ENCODE measurements at regions not wholly inside any gene's neighbourhood (a gene's known extent, or its start where the extent isn't known, plus 50 kb on each side); places are given as distances from the start of the nearest gene placed in this dataset.

DNA sequence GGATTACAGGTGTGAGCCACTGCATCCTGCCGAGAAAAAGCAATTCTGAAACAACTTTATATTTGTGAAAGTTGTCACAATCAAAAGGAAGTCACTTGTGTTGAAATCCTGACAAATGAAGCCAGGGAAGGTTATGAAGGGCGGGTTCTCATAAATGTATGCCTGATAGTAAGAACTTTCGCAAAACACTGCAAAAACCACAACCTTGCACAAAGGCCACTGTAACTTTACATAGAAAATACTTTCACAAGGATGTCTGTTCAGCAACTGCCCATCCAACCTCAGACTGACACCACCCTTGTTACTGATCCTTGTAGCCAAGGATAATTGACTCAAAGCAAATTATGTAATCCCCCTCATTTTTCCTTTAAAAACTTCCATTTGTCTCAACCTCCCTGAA, 90.6 kb downstream of the SLC4A3 start:
- no peaks in the 10 kb centered on the region for H3K27me3 ChIP-seq (ENCODE audit: insufficient read depth, low read depth, low read length)
- no peaks in the 10 kb centered on the region for H3F3A ChIP-seq (ENCODE audit: insufficient read depth, low read length, poor library complexity, severe bottlenecking)
- no peaks in the 10 kb centered on the region for H4K20me1 ChIP-seq (ENCODE audit: insufficient read depth)
- H3K79me2 ChIP-seq (replicated peaks; ENCODE audit: insufficient read depth, low read length): no peaks in the 10 kb centered on the region
- H3K9ac ChIP-seq (ENCODE audit: low read length): no peak overlapping the region
- TF ChIP-seq TAF1 (IDR thresholded peaks at IDR 0.05; ENCODE audit: low read depth): no peak
- TF ChIP-seq, protein P1, sequence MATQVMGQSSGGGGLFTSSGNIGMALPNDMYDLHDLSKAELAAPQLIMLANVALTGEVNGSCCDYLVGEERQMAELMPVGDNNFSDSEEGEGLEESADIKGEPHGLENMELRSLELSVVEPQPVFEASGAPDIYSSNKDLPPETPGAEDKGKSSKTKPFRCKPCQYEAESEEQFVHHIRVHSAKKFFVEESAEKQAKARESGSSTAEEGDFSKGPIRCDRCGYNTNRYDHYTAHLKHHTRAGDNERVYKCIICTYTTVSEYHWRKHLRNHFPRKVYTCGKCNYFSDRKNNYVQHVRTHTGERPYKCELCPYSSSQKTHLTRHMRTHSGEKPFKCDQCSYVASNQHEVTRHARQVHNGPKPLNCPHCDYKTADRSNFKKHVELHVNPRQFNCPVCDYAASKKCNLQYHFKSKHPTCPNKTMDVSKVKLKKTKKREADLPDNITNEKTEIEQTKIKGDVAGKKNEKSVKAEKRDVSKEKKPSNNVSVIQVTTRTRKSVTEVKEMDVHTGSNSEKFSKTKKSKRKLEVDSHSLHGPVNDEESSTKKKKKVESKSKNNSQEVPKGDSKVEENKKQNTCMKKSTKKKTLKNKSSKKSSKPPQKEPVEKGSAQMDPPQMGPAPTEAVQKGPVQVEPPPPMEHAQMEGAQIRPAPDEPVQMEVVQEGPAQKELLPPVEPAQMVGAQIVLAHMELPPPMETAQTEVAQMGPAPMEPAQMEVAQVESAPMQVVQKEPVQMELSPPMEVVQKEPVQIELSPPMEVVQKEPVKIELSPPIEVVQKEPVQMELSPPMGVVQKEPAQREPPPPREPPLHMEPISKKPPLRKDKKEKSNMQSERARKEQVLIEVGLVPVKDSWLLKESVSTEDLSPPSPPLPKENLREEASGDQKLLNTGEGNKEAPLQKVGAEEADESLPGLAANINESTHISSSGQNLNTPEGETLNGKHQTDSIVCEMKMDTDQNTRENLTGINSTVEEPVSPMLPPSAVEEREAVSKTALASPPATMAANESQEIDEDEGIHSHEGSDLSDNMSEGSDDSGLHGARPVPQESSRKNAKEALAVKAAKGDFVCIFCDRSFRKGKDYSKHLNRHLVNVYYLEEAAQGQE (IDR thresholded peaks at IDR 0.05; ENCODE audit: borderline replicate concordance): no peak
- no peak for TF ChIP-seq EZH2 (IDR thresholded peaks at IDR 0.05; ENCODE audit: borderline replicate concordance, insufficient read depth, low read length, poor library complexity, severe bottlenecking)
- TF ChIP-seq POLR2AphosphoS5 (IDR thresholded peaks at IDR 0.05): no peak
- TF ChIP-seq EP300 (conservative IDR thresholded peaks at IDR 0.05; ENCODE audit: poor library complexity, severe bottlenecking): no peak
- TF ChIP-seq RAD21 (conservative IDR thresholded peaks at IDR 0.05): no peak
- no peak for TF ChIP-seq SMC3 (conservative IDR thresholded peaks at IDR 0.05; ENCODE audit: poor library complexity)
- no peak for TF ChIP-seq MXI1 (conservative IDR thresholded peaks at IDR 0.05; ENCODE audit: poor library complexity, severe bottlenecking)
- TF ChIP-seq, protein P2, sequence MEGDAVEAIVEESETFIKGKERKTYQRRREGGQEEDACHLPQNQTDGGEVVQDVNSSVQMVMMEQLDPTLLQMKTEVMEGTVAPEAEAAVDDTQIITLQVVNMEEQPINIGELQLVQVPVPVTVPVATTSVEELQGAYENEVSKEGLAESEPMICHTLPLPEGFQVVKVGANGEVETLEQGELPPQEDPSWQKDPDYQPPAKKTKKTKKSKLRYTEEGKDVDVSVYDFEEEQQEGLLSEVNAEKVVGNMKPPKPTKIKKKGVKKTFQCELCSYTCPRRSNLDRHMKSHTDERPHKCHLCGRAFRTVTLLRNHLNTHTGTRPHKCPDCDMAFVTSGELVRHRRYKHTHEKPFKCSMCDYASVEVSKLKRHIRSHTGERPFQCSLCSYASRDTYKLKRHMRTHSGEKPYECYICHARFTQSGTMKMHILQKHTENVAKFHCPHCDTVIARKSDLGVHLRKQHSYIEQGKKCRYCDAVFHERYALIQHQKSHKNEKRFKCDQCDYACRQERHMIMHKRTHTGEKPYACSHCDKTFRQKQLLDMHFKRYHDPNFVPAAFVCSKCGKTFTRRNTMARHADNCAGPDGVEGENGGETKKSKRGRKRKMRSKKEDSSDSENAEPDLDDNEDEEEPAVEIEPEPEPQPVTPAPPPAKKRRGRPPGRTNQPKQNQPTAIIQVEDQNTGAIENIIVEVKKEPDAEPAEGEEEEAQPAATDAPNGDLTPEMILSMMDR (IDR thresholded peaks at IDR 0.05; ENCODE audit: poor library complexity, severe bottlenecking): no peak
- H3K4me3 ChIP-seq (ENCODE audit: low read length): no peak overlapping the region
- no peak overlapping the region for H3K27ac ChIP-seq (ENCODE audit: low read length)
- no peaks in the 10 kb centered on the region for H3K9me2 ChIP-seq (ENCODE audit: insufficient read depth, low read length)
- no peak overlapping the region for H2AFZ ChIP-seq (ENCODE audit: low read depth, low read length)
- no peaks in the 10 kb centered on the region for H3K9me3 ChIP-seq (ENCODE audit: low read length)
- H3K4me2 ChIP-seq (ENCODE audit: low read length): no peak overlapping the region
- no peaks in the 10 kb centered on the region for H3K36me3 ChIP-seq (ENCODE audit: insufficient read depth, low read length)

DNA sequence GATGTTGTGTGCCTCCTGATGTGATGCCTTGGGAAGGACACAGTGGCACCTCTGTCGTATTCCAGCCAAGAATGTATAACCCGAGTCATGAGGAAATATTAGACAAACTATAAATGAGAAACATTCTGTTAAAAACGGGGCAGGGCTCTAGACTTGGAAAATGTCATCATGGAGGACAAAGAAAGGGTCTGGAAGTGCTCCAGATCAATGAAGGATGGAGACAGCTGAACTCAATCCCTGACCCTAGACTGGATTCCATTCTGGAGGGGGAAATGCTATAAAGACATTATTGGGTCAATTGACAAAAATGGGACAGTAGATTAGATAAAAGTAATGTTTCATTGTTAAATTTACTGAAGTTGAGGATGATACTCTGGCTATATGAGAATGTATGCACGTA, 92.1 kb downstream of the SLC4A3 start:
- no peak overlapping the region for H3K9ac ChIP-seq (ENCODE audit: low read length)
- H4K20me1 ChIP-seq (ENCODE audit: insufficient read depth): no peaks in the 10 kb centered on the region
- TF ChIP-seq RAD21 (conservative IDR thresholded peaks at IDR 0.05) (no peak), MXI1 (conservative IDR thresholded peaks at IDR 0.05; ENCODE audit: poor library complexity, severe bottlenecking) (no peak), TAF1 (IDR thresholded peaks at IDR 0.05; ENCODE audit: low read depth) (no peak), EZH2 (IDR thresholded peaks at IDR 0.05; ENCODE audit: borderline replicate concordance, insufficient read depth, low read length, poor library complexity, severe bottlenecking) (no peak), POLR2AphosphoS5 (IDR thresholded peaks at IDR 0.05) (no peak), EP300 (conservative IDR thresholded peaks at IDR 0.05; ENCODE audit: poor library complexity, severe bottlenecking) (no peak), SMC3 (conservative IDR thresholded peaks at IDR 0.05; ENCODE audit: poor library complexity) (no peak)
- TF ChIP-seq, protein P2 (IDR thresholded peaks at IDR 0.05; ENCODE audit: poor library complexity, severe bottlenecking): no peak
- TF ChIP-seq, protein P1 (IDR thresholded peaks at IDR 0.05; ENCODE audit: borderline replicate concordance): no peak
- no peaks in the 10 kb centered on the region for H3K36me3 ChIP-seq (ENCODE audit: insufficient read depth, low read length)
- H3K9me2 ChIP-seq (ENCODE audit: insufficient read depth, low read length): no peaks in the 10 kb centered on the region
- no peaks in the 10 kb centered on the region for H3K9me3 ChIP-seq (ENCODE audit: low read length)
- no peaks in the 10 kb centered on the region for H3F3A ChIP-seq (ENCODE audit: insufficient read depth, low read length, poor library complexity, severe bottlenecking)
- no peak overlapping the region for H3K4me3 ChIP-seq (ENCODE audit: low read length)
- H2AFZ ChIP-seq (ENCODE audit: low read depth, low read length): no peak overlapping the region
- no peaks in the 10 kb centered on the region for H3K79me2 ChIP-seq (replicated peaks; ENCODE audit: insufficient read depth, low read length)
- H3K4me2 ChIP-seq (ENCODE audit: low read length): no peak overlapping the region
- no peak overlapping the region for H3K27ac ChIP-seq (ENCODE audit: low read length)
- H3K27me3 ChIP-seq (ENCODE audit: insufficient read depth, low read depth, low read length): no peaks in the 10 kb centered on the region
